Fibroblast of skin of back (primary cell): ENCODE measurements at regions not wholly inside any gene's neighbourhood (a gene's known extent, or its start where the extent isn't known, plus 50 kb on each side); places are given as distances from the start of the nearest gene placed in this dataset.
A peak's percentile ranks its signal among the peaks of the same experiment; 100 is the strongest.
"Not testable (repeated sequence)": the region's sequence is repeated elsewhere in the genome, so short reads cannot be mapped to it uniquely, and the experiment has no call there.

Experiments
- DNase-seq: peaks from one replicate; pipeline ENCODE4 v3.0.0-alpha.2; 2013

DNA sequence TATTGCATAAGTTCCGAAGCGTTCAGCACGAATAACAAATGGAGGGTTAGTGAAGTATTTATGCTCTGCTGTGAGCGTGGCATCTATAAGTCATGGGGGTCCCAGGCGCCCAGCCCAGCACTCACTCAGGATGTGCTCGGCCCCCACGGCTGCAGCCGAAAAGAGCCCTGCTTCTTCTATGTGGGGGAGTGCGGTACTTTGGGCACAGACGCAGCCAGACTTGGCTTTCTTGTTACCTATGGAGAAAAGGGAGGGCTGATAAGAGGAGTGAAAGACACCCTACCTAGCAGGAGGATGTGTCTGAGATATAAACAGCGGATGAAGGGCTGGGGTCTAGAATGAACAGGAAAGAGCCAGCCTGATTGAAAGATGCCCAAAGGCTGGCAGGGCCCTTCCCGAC lies 51.4 kb downstream of the MRPL36 start:
- DNase-seq, result no peak

DNA sequence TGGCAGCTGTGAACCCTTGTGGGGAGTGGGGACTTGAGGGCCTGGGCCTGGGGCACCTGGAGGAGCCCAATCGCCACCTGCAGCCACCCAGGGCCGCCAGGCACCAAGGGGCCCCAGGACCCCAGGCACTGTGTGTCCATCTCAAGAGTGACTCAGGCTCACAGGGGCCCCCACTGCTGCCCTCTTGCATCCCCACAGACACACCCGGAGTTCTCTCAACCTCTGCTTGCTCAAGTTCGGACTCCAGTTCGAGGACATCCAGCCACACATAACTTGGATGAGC lies 51.9 kb downstream of the MRPL36 start:
- no peak for DNase-seq

- no peak for DNase-seq
These were observed 52.4 kb downstream of the MRPL36 start for GRCh38 chr5:1747079-1747802.

- DNase-seq, result no peak
These were observed 53.1 kb downstream of the MRPL36 start for GRCh38 chr5:1746371-1747078.

GRCh38 chr5:1745796-1746370 lies 53.8 kb downstream of the MRPL36 start:
- no peak for DNase-seq

GRCh38 chr5:1745123-1745795 lies 54.4 kb downstream of the MRPL36 start:
- no peak for DNase-seq

- no peak for DNase-seq
These were observed 55.1 kb downstream of the MRPL36 start for GRCh38 chr5:1744393-1745122.

DNA sequence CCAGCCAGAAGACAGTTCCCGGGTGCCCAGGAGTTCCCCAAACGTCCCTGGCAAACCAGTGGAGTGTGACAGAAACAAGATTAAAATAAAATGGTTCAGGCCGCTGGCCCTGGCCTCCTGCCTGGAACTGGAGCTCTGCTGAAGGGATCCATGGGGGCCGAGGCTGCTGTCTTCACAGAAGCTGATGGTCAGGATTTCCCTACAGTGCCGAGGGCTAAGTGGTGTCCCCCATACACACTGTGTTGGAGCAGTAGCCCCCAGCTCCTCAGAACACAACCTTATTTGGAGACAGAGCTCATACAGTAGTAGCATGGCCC lies 55.9 kb downstream of the MRPL36 start:
- no peak for DNase-seq

GRCh38 chr5:1743061-1743768 lies 56.4 kb downstream of the MRPL36 start:
- no peak for DNase-seq

- peak; percentile 17 for DNase-seq
These were observed 61.7 kb downstream of the MRPL36 start for GRCh38 chr5:1737790-1738405.

GRCh38 chr5:1736889-1737711 lies 62.5 kb downstream of the MRPL36 start:
- DNase-seq, result no peak

GRCh38 chr5:1736065-1736464 lies 63.6 kb downstream of the MRPL36 start:
- DNase-seq, result no peak

DNA sequence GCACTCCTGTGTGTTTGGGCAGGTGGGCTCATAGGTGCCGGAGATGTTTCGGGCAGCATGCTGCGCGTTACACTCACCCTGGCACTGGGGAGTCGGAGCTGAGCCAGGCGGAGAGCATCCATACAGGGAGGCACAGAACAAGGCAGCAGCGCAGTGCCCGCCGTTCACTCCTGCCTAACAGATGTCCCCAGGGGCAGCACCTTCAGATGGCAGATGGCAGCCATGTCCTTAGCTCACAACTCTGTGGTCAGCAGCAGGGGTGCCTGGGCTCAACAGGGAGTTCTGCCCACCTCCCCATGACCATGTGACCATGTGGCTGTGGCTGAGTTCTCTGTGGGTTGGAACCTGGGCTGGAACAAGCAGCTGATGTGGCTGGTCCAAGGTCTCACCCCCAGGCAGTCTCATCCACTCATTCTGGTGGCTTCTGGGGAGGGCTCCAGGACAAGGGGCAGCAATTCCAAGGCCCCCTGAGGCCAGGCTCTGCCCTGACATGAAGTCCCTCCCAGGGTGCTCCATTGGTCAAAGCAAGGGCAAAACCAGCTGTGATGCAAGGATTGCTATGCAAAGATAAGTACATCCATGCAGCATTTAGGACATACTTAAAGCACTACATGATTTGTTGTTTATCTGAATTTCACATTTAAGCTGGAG lies 64.2 kb downstream of the MRPL36 start:
- no peak for DNase-seq

DNA sequence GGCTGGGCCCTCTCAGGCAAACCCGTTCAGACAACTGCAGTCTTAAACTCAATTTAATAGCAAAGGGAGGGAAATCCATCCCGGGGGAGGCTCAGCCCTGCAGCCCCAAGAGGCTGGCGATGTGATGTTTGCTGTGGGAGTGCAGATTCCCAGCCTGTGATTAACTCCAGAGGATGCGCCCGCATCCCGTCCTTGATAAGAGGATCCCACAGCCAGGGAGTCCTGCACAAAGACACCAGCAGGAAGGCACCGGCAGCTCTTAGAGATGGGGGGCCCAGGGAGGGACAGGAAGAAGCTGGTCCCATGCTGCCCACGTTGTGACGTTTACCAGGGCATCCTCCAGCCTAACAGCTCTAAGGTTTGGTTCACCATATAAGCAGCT lies 64.7 kb downstream of the MRPL36 start:
- DNase-seq, result no peak

DNA sequence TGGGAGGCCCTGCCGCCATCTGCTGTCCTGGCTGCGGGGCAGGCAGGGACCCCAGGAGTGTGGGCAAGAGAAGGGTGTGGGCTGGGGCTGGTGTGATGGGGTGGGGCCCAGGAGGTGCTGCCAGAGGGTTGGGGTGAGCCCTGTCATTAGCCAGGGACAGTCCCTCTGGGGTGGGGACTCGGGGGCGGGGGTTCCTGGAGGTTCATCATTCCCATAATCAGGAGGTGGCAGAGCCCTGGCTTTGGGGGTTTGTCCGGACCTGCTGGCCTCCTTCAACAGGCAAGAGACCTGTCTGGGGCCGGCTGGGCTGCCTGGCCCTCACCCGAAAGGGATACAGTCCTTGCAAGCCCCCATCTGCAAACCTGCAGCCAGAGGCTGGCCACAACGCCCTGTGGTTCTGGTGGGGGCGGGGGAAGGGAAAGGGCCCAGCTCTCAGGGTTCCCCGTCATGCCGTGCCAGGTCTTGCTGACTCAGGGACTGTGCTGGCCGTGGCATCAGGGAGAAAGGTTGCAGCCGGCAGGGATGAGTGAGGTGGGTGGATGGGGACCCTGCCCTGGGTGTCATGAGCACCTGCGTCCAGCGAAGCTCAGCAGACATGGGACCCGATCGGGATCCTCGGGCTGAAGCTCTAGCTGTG lies 65.2 kb downstream of the MRPL36 start:
- no peak for DNase-seq

DNA sequence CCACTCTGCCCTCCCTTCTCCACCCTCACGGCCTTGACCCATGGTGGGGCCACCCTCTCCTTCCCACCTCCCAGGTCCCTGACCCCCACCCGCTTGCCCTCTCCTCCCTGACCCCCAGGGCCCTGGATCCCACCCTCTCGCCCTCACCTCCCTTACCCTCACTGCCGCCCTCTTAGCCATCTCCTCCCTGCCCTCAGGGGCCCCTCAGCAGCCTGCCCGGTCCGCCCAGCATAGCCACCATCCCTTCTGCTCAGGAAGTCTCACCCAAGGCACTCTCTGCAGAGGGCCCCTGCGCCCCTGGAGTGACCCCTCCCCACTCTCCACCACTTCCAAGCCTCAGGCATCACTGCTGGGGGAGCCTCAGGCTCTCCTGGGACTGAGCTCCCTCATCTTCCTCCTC lies 66.3 kb downstream of the MRPL36 start:
- DNase-seq, result no peak

GRCh38 chr5:1732945-1733344 lies 66.7 kb downstream of the MRPL36 start:
- no peak for DNase-seq

DNA sequence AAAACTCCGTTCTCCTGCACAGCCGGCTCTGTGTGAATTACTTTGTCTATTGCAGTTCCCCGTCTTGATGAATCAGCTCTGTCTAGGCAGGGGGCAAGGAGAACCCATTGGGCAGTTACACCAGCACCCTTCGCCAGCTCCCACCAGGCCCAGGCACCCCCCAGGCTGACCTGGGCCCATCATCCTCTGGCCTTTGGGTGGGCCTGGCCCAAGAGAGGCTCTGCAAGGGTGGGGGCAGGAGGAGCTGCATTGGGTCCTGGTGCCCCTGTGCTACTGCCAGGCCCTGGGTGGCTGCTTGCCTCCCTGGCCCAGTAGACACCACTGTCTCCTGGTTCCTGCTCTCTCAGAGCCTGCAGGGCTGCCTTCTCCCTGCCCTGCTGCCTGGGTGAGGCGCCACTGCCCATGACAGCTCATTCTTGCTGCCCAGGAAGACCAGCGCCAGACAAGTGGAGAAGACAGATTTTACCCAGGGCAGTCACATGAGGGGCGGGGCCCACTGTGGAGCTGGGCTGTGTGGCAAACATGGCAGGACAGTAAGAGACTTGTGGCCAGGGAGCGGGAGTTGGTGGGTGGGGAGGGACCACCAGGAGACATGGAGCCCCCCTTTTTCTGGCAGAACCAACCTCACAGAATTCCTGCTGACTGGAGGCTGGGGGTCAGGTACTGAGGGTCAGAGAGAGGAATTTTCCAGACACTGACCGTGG lies 67.2 kb downstream of the MRPL36 start:
- no peak for DNase-seq

- DNase-seq, result not testable (repeated sequence)
These were observed 67.8 kb downstream of the MRPL36 start for GRCh38 chr5:1731855-1732237.
